Hepatocyte (in vitro differentiated cells): ENCODE measurements at regions not wholly inside any gene's neighbourhood (a gene's known extent, or its start where the extent isn't known, plus 50 kb on each side); places are given as distances from the start of the nearest gene placed in this dataset.

Experiments used
- DNase-seq: peaks from one replicate; pipeline ENCODE4 v3.0.0-alpha.2; 2016; ENCODE audit warnings: low spot score
- H2AFZ ChIP-seq: fragments of 200-600 bp; sonication (generic); 2 replicates; pipeline ENCODE4 v1.6.0; 2016; ENCODE audit warnings: antibody characterized with exemption, mild to moderate bottlenecking
- H3K27ac ChIP-seq: fragments of 200-600 bp; sonication (generic); 2 replicates; pipeline ENCODE4 v1.5.1; 2016; ENCODE audit warnings: mild to moderate bottlenecking
- H3K27me3 ChIP-seq: fragments of 200-600 bp; sonication (generic); 2 replicates; pipeline ENCODE4 v1.6.1; 2016
- H3K36me3 ChIP-seq: fragments of 200-600 bp; sonication (generic); replicated peaks from 2 replicates; pipeline ENCODE4 v1.5.1; 2016; ENCODE audit warnings: low read depth; ENCODE audit not compliant: insufficient read depth
- H3K4me1 ChIP-seq: fragments of 200-600 bp; sonication (generic); 2 replicates; pipeline ENCODE4 v1.5.1; 2016; ENCODE audit warnings: mild to moderate bottlenecking, moderate library complexity; ENCODE audit not compliant: insufficient read depth
- H3K4me2 ChIP-seq: fragments of 200-600 bp; sonication (generic); 2 replicates; pipeline ENCODE4 v1.6.0; 2016
- H3K4me3 ChIP-seq: fragments of 200-600 bp; sonication (generic); 2 replicates; pipeline ENCODE4 v1.5.1; 2016; ENCODE audit warnings: mild to moderate bottlenecking
- H3K79me2 ChIP-seq: fragments of 200-600 bp; sonication (generic); 2 replicates; pipeline ENCODE4 v1.6.0; 2017; ENCODE audit warnings: mild to moderate bottlenecking
- H3K9me2 ChIP-seq: fragments of 200-600 bp; sonication (generic); replicated peaks from 2 replicates; pipeline ENCODE4 v1.6.0; 2017; ENCODE audit warnings: mild to moderate bottlenecking; ENCODE audit not compliant: insufficient read depth
- H3K9me3 ChIP-seq: fragments of 200-600 bp; sonication (generic); 2 replicates; pipeline ENCODE4 v1.5.1; 2016; ENCODE audit warnings: low read depth, mild to moderate bottlenecking
- H4K20me1 ChIP-seq: fragments of 200-600 bp; sonication (generic); 2 replicates; pipeline ENCODE4 v1.6.0; 2016; ENCODE audit warnings: mild to moderate bottlenecking; ENCODE audit not compliant: insufficient read depth, poor library complexity, severe bottlenecking
- CTCF ChIP-seq: fragments of 200-600 bp; sonication (generic); IDR thresholded peaks from 2 replicates; pipeline ENCODE4 v1.5.1; 2016; ENCODE audit warnings: antibody characterized with exemption, mild to moderate bottlenecking; ENCODE audit not compliant: poor library complexity
- EZH2 ChIP-seq: fragments of 200-600 bp; sonication (generic); IDR thresholded peaks from 2 replicates; pipeline ENCODE4 v1.6.1; 2016; ENCODE audit warnings: antibody characterized with exemption, mild to moderate bottlenecking, borderline replicate concordance
- EZH2phosphoT487 ChIP-seq: fragments of 200-600 bp; sonication (generic); IDR thresholded peaks from one replicate; pipeline ENCODE4 v1.6.1; 2018; ENCODE audit warnings: antibody characterized with exemption, mild to moderate bottlenecking, low read depth, moderate library complexity; ENCODE audit not compliant: unreplicated experiment, severe bottlenecking
- WGBS: methylation state at CpG from one replicate; pipeline ENCODE4 v1.1.6; 2016; ENCODE audit warnings: low lambda C conversion rate; ENCODE audit errors: missing lambda C conversion rate; 5-methylcytosine and 5-hydroxymethylcytosine counted together

- Histone ChIP-seq H3K27ac (no peak overlapping the region), H3K4me1 (no peaks in the 10 kb centered on the region), H4K20me1 (no peaks in the 10 kb centered on the region), H2AFZ (no peak overlapping the region), H3K36me3 (no peaks in the 10 kb centered on the region), H3K9me3 (no peaks in the 10 kb centered on the region), H3K4me2 (no peak overlapping the region), H3K27me3 (no peaks in the 10 kb centered on the region), H3K79me2 (no peaks in the 10 kb centered on the region), H3K4me3 (no peak overlapping the region), H3K9me2 (no peaks in the 10 kb centered on the region)
- no peak for DNase-seq
- TF ChIP-seq CTCF (no peak), EZH2phosphoT487 (no peak), EZH2 (no peak)
Observed at GRCh38 chrX:117063224-117063623, 600.4 kb upstream of the CT83 start.

DNA sequence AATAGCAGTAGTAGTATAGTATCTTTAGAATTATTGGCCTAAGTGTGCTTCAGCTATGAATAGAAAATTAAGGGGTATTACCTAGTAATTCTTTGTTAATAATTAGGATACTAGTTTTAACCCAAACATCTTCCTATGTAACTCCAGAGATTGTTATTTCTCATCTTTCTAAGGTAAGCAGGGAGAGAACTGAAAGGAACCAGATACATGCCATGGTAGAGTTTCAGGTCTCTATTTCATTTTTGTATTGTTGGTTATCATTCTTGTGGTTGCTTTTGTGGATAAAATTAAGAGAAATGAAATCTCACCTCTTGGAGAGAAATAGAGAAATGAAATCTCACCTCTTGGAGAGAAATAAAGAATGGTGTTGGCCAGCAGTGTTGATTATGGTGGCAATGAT is 597.1 kb upstream of the CT83 start:
- TF ChIP-seq EZH2phosphoT487 = no peak
- no peak for TF ChIP-seq EZH2
- TF ChIP-seq CTCF = no peak
- H3K27ac ChIP-seq = no peak overlapping the region
- no peaks in the 10 kb centered on the region for H3K36me3 ChIP-seq

GRCh38 chrX:117053260-117053659 is 590.5 kb upstream of the CT83 start:
- no peak for TF ChIP-seq EZH2phosphoT487
- TF ChIP-seq EZH2 = no peak
- H3K4me2 ChIP-seq = no peak overlapping the region
- no peak for DNase-seq
- H3K27ac ChIP-seq = no peak overlapping the region
- H3K27me3 ChIP-seq = no peaks in the 10 kb centered on the region
- no peaks in the 10 kb centered on the region for H3K4me1 ChIP-seq
- no peaks in the 10 kb centered on the region for H4K20me1 ChIP-seq
- no peak overlapping the region for H2AFZ ChIP-seq
- no peak overlapping the region for H3K4me3 ChIP-seq
- H3K9me3 ChIP-seq = no peaks in the 10 kb centered on the region
- 84% methylated on average over 1 of the region's 1 CpG for WGBS
- H3K79me2 ChIP-seq = no peaks in the 10 kb centered on the region
- H3K36me3 ChIP-seq = no peaks in the 10 kb centered on the region
- H3K9me2 ChIP-seq = no peaks in the 10 kb centered on the region

More for the DNA sequence above, 597.1 kb upstream of the CT83 start:
- H3K4me2 ChIP-seq = no peak overlapping the region
- H4K20me1 ChIP-seq = no peaks in the 10 kb centered on the region
- no peak overlapping the region for H2AFZ ChIP-seq
- H3K4me3 ChIP-seq = no peak overlapping the region
- no peaks in the 10 kb centered on the region for H3K4me1 ChIP-seq
- DNase-seq = no peak
- H3K9me2 ChIP-seq = no peaks in the 10 kb centered on the region
- H3K27me3 ChIP-seq = no peaks in the 10 kb centered on the region
- no peaks in the 10 kb centered on the region for H3K9me3 ChIP-seq
- no peaks in the 10 kb centered on the region for H3K79me2 ChIP-seq

DNA sequence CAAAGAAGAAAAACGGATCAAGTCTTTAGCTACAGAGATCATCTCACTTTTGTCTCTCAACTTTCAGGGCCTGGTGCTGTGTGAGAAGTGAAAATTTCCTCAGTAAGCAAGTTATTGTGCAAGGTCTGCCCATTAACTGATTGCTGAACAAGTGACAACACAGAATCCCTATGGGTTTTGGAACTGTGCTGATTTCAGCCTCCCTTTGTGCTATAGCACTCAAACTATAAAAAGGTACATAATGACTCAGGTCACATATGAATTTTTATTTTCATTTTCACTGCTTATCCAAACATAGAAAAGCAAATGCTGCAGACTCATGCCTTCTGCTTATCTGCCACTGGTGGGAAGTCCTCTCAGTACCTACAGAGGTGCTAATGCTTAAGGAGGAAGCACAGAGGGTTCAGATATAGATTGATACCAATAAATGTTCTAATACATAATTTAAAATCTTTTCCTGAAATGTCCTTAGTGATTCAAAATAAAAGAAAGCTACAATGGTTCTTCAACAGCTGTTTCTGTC is 576.2 kb upstream of the CT83 start:
- H3K27me3 ChIP-seq = no peaks in the 10 kb centered on the region
- no peaks in the 10 kb centered on the region for H3K9me3 ChIP-seq
- no peaks in the 10 kb centered on the region for H3K9me2 ChIP-seq
- WGBS = 43% methylated on average over 1 of the region's 1 CpG
- no peak for DNase-seq
- H3K36me3 ChIP-seq = no peaks in the 10 kb centered on the region
- TF ChIP-seq EZH2phosphoT487 (no peak), EZH2 (no peak), CTCF (no peak)
- no peaks in the 10 kb centered on the region for H3K4me1 ChIP-seq
- no peaks in the 10 kb centered on the region for H4K20me1 ChIP-seq
- H3K79me2 ChIP-seq = no peaks in the 10 kb centered on the region
- H3K4me3 ChIP-seq = no peak overlapping the region
- no peak overlapping the region for H2AFZ ChIP-seq
- no peak overlapping the region for H3K4me2 ChIP-seq
- no peak overlapping the region for H3K27ac ChIP-seq
